GM19351 (cell line): ENCODE measurements at regions not wholly inside any gene's neighbourhood (a gene's known extent, or its start where the extent isn't known, plus 50 kb on each side); places are given as distances from the start of the nearest gene placed in this dataset.
"Not testable (repeated sequence)": the region's sequence is repeated elsewhere in the genome, so short reads cannot be mapped to it uniquely, and the experiment has no call there.

Experiments
- ATAC-seq: cut with Tn5 transposase; IDR thresholded peaks from one replicate; pipeline ENCODE4 v1.9.1; 2021; ENCODE audit warnings: mild to moderate bottlenecking, moderate library complexity; ENCODE audit not compliant: unreplicated experiment

DNA sequence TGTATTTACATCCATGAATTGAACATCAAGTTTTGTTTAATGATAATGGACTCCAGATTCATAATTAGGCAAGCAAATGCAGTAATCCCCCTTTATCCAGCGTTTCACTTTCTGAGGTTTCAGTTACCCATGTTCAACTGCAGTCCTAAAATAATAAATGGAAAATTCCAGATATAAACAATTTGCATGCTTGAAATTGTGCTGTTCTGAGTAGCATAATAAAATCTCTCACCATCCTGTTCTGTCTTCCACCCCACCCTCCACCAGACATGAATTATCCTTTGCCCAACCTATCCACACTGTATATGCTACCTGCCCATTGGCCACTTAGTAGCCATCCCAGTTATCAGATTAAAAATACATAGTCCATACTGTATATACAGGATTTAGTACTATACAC, 224.5 kb upstream of the CHAC2 start:
- no peak for ATAC-seq

- ATAC-seq = no peak
These were observed 230.8 kb upstream of the CHAC2 start for GRCh38 chr2:53536583-53537361.

- ATAC-seq = no peak
These were observed 232.3 kb upstream of the CHAC2 start for GRCh38 chr2:53535234-53535840.

DNA sequence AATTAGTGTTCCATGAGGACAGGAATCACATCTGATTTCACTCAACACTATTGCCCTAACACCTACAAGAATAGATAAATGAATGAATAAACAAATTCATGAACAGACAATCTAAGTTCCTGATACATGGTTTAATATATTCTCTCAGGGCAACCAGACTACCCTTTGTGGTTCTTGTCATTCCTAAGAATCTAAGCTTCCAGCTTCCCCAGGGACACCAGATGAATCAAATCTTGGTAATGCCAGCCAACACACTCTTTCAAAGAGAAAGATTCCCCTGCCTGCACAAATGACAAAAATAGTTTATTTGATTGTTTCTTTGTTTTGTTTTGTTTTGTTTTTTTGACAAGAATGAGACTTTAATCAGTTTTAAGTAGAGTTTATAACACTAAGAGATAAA, 237.5 kb upstream of the CHAC2 start:
- ATAC-seq = no peak

- no peak for ATAC-seq
These were observed 240.5 kb upstream of the CHAC2 start for GRCh38 chr2:53527056-53527455.

DNA sequence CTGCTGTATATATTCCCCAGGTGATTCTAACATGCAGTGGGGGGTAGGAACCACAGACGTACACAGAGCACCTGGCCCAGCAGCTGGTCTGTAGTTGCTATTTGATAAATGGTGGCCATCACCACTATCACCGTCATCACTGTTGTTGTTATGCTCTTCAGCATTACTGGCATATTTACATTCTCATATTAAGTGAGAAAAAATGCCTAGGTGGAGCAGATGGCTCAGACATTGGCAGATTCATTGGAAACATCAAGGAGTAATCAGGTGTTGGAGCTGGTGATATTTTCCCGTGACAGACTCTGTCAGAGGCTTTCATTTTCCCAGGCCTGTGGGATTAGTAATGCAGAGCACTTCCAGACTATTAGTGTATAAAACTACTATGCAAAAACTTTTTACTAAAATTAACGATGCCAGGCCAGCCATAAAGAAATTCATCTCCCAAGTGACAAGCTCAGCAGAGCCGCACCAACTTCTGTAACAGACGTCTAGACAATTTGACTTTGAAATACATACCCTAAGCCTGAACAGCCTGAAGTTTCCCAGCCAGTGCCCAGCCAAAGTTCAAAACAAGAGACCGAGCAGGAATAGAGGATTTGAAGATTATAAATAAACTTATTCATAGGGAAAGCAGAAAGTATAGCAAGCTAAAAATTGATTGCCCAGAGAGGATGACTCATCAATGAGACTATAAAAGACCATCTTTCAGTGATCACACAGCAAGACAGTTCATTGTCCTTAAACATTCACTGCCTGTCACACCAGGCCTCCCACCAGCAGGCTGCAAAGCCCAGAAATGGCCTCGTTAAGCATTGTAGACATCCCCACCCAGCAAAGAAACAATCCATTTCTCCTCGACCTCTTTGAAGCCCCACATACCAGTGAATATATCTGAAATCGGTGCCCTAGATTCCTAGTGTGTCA, 247.4 kb upstream of the CHAC2 start:
- no peak for ATAC-seq

DNA sequence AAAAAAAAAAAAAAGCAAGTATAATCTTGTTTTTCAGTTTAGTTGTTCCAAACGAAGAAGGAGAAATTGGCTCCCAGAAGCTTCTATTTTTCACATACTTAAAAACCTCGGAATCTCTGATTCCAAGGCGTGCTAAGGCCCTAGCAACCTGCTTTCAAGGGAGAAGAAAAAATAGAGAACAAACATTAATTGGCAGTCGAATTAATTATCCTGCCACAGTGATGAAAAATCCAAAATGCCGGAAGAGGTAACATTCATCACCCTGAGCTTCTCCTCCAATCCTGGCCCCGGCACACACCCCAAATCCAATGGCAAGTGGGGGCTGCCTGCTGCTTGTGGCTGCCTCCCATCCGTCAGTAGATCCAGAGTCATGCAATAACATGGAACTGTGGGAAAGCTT, 250.2 kb upstream of the CHAC2 start:
- ATAC-seq = no peak

GRCh38 chr2:53516650-53517049, 251.0 kb upstream of the CHAC2 start:
- ATAC-seq = no peak

DNA sequence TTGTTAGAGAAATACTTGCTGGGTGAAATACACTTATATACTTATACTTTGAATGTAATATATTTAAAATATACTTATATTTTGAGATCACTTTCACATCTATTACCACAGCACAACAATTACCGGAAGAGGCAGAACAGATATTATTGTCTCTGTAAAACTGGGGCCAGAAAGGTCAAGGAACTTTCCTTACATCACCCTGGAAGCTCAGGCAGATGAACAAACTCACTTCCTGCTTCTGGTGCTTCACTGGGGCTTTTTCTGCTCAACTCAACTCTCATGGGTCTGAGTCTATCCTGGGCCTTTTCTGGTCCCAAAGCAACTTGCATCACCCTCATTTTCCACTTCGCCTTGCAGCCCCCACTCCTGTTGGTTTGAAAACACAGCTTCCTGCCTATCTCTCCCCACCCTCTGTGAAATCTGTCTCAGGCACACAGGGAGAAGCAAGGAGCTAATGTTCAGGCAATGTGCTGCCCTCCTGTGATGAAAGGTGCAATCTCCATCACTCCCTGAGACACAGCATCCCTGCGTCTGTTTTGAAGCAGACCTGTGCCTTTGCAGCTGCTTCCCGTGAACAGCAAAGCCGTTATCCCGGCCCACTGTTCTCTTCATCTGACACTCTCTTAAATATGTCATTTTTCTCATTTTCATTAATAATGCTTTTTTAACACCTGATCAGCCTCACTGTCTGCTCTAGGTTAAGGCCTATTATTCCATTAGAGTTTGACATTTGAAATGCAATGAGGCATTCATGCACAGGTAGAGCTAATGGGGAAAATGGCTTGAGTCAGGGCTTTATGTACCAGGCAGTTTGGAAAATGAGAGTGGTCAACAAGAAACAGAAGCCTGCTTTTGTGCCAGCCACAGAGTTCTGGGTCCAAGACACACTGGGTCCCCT, 251.9 kb upstream of the CHAC2 start:
- peak; percentile 40 for ATAC-seq

DNA sequence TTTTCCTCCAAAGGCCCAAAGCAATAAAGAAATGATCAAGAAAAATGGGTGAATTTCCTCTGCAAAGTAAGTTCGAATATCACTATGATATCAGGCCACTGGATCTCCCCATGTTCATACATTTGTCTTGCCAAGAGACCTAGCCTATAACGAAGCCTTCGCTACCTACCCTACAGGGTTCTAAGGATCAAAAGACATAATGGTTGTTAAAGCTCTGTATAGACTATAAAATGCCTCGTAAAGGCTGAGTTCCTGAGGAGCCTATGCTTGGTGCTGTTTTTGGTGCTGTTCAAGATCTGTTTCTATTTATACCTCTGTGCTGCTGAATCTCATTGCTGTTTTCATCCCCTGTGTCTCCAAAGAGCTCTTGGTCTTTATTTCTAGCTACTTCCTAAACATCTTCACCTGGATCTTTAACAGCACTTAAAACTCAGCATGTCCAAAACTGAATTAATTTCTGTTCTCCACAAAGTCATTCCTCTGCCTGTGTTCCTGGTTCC, 254.4 kb upstream of the CHAC2 start:
- no peak for ATAC-seq

DNA sequence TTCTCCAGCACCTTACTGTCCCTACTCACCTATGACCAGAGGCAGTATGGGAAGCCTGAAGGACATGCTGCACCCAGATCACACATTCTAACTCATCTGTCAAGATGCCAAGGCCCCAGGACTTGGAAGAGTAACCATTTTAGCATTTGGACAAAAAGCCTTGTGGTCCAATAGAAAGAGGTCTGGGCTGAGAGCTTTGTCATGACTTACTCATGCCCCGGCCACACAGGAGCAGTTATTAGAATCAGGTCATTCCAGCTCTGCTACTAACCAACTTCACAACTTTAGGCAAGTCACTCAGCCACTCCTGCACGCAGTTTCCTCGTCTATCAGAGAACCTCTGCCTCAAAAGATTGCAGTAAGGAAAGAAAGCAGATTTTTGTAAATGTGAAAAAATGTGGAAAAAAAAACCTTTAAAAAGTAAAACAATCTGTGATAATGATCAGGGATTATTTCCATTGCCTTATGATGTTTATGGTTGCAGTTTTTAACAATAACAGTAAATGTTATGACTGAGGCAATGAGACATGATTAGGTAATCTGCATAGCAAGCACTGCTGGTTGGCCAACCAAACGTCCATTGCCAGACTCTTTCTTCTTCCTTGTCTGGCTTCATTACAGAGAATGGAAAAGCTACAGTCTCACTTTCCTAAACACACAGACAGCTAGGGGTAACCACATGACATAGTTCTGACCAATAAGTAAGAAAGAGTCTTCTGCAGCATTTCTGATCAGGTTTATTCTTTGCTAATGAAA, 255.4 kb upstream of the CHAC2 start:
- no peak for ATAC-seq

- no peak for ATAC-seq
These were observed 256.1 kb upstream of the CHAC2 start for GRCh38 chr2:53511549-53511948.

- ATAC-seq = no peak
These were observed 257.2 kb upstream of the CHAC2 start for GRCh38 chr2:53510401-53510800.

DNA sequence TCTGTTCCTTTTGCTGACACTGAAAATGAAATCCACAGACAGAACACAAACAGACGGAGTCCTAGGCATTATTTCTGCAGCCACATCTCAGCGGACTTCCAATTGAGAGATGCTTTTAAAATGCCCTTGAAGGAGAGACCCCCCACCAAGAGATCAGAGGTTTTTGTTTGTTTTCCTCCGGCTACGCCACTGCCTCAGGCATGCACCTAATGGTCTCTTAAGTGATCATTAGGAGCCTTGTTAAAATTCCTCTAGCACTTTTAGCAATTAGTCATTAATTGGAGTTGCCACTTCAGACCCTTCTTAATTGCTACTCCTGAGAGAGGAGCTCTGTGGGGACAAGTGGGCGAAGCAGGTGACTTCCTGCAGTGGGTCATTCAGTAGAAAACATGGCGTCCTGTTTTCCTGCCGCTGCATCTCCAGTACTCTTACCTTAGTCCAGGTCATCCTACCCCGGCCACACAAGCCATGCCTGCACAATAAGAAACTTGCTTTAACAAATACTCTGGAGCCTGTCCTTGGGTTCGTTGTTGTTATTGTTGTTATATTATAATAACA, 257.7 kb upstream of the CHAC2 start:
- no peak for ATAC-seq

GRCh38 chr2:53508667-53509066, 258.9 kb upstream of the CHAC2 start:
- ATAC-seq = no peak

DNA sequence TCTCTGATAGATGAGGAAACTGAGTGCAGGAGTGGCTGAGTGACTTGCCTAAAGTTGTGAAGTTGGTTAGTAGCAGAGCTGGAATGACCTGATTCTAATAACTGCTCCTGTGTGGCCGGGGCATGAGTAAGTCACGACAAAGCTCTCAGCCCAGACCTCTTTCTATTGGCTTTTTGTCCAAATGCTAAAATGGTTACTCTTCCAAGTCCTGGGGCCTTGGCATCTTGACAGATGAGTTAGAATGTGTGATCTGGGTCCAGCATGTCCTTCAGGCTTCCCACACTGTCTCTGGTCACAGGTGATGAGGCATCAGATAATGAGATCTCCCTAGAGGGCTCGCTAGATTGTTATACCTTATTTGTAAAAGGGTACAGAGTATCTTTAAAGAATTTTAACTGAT, 260.5 kb upstream of the CHAC2 start:
- not testable (repeated sequence) for ATAC-seq

DNA sequence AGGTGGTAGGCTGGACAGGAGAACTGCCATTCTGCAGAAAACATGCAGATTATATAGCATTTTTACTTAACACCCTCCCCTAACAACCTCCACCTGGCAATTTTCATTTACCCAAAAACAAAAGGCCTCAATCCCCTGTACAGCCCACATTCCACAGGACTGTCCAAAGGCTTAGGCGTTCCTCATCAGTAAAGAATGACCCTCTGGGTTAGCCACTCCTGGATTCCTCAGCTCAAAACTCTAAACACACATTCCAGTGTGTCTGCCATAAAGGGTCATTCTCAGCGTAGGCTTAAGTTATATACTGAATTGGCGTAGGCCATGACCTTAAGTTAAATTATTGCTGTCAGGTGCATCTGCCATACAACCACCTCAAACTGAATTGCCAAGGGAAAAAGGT, 261.8 kb upstream of the CHAC2 start:
- ATAC-seq = no peak

GRCh38 chr2:53504507-53504906, 263.1 kb upstream of the CHAC2 start:
- ATAC-seq = no peak

DNA sequence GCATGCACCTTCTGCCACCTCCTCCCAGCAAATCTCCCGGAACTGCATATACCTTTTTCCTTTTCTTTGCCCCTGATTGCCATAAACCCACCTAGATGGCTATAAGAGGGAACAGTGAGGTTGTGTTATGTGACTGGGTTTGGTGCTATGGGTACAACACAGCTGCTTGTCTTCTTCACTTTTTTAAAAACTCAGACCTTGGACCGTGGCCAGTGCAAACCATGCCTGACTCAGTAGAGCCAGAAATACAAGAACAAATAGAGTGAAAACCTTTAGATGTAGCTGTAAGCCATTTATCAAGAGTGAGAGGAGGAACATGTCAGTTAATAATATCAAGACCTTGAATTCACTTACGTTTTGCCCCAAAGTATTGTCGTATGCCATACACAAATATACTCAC, 267.4 kb upstream of the CHAC2 start:
- no peak for ATAC-seq
